Neuron (in vitro differentiated cells): ENCODE measurements at regions not wholly inside any gene's neighbourhood (a gene's known extent, or its start where the extent isn't known, plus 50 kb on each side); places are given as distances from the start of the nearest gene placed in this dataset.
A peak's percentile ranks its signal among the peaks of the same experiment; 100 is the strongest.
"Not testable (repeated sequence)": the region's sequence is repeated elsewhere in the genome, so short reads cannot be mapped to it uniquely, and the experiment has no call there.

Experiments used
- H2AFZ ChIP-seq: one replicate; pipeline ENCODE4 v1.6.1; 2013; ENCODE audit warnings: low read depth, mild to moderate bottlenecking, inconsistent platforms, low read length, moderate library complexity
- H3K27me3 ChIP-seq: one replicate; pipeline ENCODE4 v1.6.1; 2013; ENCODE audit warnings: low read length; ENCODE audit not compliant: insufficient read depth
- H3K36me3 ChIP-seq: one replicate; pipeline ENCODE4 v1.6.1; 2013; ENCODE audit warnings: low read length; ENCODE audit not compliant: insufficient read depth
- H3K4me1 ChIP-seq: one replicate; pipeline ENCODE4 v1.6.1; 2013; ENCODE audit warnings: low read length; ENCODE audit not compliant: insufficient read depth
- H3K4me3 ChIP-seq: 2 replicates; pipeline ENCODE4 v1.5.1; 2013; ENCODE audit warnings: mild to moderate bottlenecking, low read length, moderate library complexity
- H3K9me3 ChIP-seq: one replicate; pipeline ENCODE4 v1.6.1; 2013; ENCODE audit warnings: low read length

- H3K36me3 ChIP-seq: no peaks in the 10 kb centered on the region
- H3K9me3 ChIP-seq: no peaks in the 10 kb centered on the region
- no peaks in the 10 kb centered on the region for H3K4me1 ChIP-seq
- no peak overlapping the region for H3K4me3 ChIP-seq
- no peaks in the 10 kb centered on the region for H3K27me3 ChIP-seq
- no peak overlapping the region for H2AFZ ChIP-seq
These were observed 252.3 kb upstream of the RASGEF1B start for GRCh38 chr4:81723927-81724587.

DNA sequence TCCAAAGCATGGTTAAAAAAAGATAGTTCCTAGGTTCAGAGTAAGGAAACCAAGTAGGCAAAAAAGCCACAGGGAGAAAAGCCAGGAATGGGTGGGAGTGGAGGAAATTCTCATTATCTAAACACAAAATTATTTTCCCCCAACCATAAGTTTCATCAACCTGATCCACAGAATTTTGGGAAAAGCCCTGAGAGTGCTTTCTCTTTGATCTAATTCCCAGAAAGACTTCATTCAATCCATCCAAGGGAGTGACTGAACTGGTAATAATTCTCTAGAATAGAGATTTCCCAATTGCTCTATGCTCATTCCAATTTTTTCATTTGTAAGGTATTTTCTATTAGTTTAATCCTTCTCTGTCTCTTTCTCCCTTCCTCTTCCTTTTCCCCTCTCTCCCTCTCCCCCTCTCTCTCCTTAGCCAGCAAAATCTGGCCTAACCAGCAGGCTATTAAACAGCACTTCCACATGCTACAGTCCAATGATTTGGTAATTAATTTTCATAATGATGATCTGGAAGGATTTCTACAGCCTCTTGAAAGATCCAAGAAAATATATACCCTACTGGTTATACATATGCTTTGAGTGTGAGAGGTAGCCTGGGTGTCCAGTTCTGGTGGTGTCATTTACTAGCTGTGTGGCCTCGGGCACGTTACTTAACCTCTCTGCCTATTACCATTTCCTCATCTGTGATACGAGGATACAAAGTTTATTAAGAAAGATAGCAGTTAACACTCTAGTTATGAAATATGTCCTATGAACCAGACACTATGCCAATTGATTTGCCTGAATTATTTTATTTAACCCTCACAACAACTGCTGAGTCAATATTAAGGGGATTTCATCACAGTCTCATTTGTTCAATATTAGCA is 251.5 kb upstream of the RASGEF1B start:
- H3K4me1 ChIP-seq: no peaks in the 10 kb centered on the region
- no peak overlapping the region for H3K4me3 ChIP-seq
- H3K9me3 ChIP-seq: no peaks in the 10 kb centered on the region
- H2AFZ ChIP-seq: no peak overlapping the region
- no peaks in the 10 kb centered on the region for H3K27me3 ChIP-seq
- no peaks in the 10 kb centered on the region for H3K36me3 ChIP-seq

DNA sequence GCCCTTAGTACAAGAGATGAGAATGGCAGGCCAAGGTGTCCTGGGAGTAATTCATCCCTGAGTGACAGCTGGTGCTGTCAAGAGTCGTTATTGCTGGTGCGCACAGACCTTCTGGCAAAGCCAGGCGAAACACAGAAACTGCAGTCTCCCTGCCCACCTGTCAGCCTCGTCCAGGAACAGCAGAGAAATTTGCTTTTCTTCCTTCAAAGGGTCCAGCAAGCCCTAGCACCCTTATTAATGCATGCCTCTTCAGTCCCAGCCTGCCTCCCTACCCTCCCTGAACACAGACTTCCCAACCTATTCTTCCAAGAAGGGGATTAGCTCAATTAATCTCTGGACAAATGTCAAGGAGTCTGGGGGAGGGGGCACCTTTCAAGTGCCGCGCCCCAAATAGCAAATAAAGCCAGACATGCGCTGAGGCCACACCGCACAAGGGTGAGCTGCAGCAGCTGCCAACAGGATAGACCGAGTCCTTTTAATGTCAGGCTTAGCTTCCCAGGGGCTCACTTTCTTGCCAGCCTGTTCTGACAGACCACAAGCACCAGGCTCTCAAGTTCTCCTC is 250.7 kb upstream of the RASGEF1B start:
- Histone ChIP-seq H3K4me1 (no peaks in the 10 kb centered on the region), H2AFZ (no peak overlapping the region), H3K27me3 (no peaks in the 10 kb centered on the region), H3K36me3 (no peaks in the 10 kb centered on the region), H3K9me3 (no peaks in the 10 kb centered on the region), H3K4me3 (no peak overlapping the region)

GRCh38 chr4:81715757-81716156 is 244.1 kb upstream of the RASGEF1B start:
- Histone ChIP-seq H3K9me3 (no peaks in the 10 kb centered on the region), H3K36me3 (no peaks in the 10 kb centered on the region), H3K27me3 (no peaks in the 10 kb centered on the region), H3K4me3 (no peak overlapping the region), H2AFZ (no peak overlapping the region), H3K4me1 (no peaks in the 10 kb centered on the region)

DNA sequence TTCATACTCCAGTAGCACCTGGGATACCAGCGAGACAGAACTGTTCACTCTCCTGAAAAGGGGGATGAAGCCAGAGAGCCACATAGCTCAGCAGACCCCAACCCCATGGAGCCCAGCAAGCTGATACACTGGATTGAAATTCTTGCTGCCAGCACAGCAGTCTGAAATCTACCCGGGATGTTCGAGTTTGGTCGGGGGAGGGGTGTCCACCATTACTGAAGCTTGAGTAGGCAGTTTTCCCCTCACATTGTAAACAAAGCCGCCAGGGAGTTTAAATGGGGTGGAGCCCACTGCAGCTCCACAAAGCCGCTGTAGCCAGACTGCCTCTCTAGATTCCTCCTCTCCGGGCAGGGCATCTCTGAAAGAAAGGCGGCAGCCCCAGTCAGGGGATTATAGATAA is 243.7 kb upstream of the RASGEF1B start:
- H3K9me3 ChIP-seq, H3K27me3 ChIP-seq, H3K4me1 ChIP-seq, H2AFZ ChIP-seq, H3K36me3 ChIP-seq, H3K4me3 ChIP-seq: not testable (repeated sequence)

- Histone ChIP-seq H3K4me1 (no peaks in the 10 kb centered on the region), H3K36me3 (no peaks in the 10 kb centered on the region), H2AFZ (no peak overlapping the region), H3K27me3 (no peaks in the 10 kb centered on the region), H3K9me3 (no peaks in the 10 kb centered on the region), H3K4me3 (no peak overlapping the region)
These were observed 242.6 kb upstream of the RASGEF1B start for GRCh38 chr4:81714291-81714690.

DNA sequence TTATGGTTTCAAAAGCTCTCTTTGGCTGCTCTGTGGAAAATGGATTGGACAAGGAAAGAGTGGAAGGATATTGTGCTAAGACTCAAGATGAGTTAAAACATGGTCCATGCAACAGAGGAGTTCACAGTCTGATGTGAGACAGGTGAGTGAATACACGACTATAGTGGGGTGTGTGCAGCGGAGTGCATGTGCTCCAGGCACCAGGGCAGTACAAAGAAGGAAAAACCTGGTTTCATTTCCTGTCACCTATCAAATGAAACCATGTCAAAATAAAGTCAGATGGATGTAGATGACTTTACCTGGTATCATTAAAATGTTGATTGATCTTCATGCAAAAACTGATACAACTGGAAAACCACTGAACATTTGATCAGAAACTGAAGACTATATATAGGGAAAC is 241.0 kb upstream of the RASGEF1B start:
- Histone ChIP-seq H3K4me3 (no peak overlapping the region), H3K27me3 (no peaks in the 10 kb centered on the region), H3K4me1 (no peaks in the 10 kb centered on the region)

GRCh38 chr4:81704461-81704860 is 232.8 kb upstream of the RASGEF1B start:
- H2AFZ ChIP-seq: no peak overlapping the region
- H3K4me3 ChIP-seq: no peak overlapping the region
- no peaks in the 10 kb centered on the region for H3K27me3 ChIP-seq
- H3K36me3 ChIP-seq: no peaks in the 10 kb centered on the region
- H3K9me3 ChIP-seq: no peaks in the 10 kb centered on the region
- H3K4me1 ChIP-seq: no peaks in the 10 kb centered on the region

More for the DNA sequence above, 241.0 kb upstream of the RASGEF1B start:
- no peaks in the 10 kb centered on the region for H3K9me3 ChIP-seq
- H2AFZ ChIP-seq: no peak overlapping the region
- no peaks in the 10 kb centered on the region for H3K36me3 ChIP-seq

GRCh38 chr4:81700189-81700588 is 228.5 kb upstream of the RASGEF1B start:
- H3K36me3 ChIP-seq: no peaks in the 10 kb centered on the region

DNA sequence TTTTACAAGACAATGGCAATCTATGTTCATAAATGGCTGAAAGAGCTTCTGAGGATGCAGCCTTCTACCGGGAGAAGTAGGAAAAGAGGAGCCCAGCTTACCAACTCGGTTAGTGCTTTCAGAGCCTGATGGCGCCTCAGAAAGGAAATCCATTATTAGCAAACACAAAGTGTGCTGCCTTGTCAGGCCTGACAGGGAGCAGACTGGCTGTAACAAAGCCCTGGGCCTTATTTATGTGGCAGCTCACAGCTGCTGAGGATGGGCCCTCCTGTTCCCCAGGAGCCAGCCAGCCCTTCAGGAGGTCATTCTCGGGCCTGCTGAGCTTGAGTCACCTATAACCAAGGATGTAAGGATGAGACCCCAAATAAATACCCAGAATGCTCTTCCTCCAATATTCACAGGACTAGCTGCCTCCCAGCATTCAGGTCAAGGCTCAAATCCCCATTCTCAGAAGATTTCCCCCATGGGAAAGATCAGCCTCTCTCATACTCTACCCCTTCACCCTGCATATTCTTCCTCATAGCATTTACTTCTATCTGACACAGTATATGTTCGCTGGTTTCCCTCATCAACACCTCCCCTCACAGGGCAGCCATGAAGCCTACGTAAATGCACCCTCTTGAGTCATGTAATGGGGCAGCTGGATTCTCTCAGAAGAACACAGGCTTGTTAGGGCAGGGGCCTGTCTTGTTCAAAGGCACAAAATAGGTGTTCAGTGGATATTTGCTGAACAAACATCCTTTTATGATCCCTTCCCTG is 227.0 kb upstream of the RASGEF1B start:
- Histone ChIP-seq H3K9me3 (no peaks in the 10 kb centered on the region), H3K4me3 (no peak overlapping the region), H3K36me3 (no peaks in the 10 kb centered on the region), H3K4me1 (peaks cover 2% of the 10 kb centered on the region), H3K27me3 (no peaks in the 10 kb centered on the region), H2AFZ (peak overlapping the region; percentile 5)

More at GRCh38 chr4:81700189-81700588, 228.5 kb upstream of the RASGEF1B start:
- Histone ChIP-seq H3K27me3 (no peaks in the 10 kb centered on the region), H3K4me1 (peaks cover 2% of the 10 kb centered on the region), H2AFZ (no peak overlapping the region), H3K4me3 (no peak overlapping the region), H3K9me3 (no peaks in the 10 kb centered on the region)

DNA sequence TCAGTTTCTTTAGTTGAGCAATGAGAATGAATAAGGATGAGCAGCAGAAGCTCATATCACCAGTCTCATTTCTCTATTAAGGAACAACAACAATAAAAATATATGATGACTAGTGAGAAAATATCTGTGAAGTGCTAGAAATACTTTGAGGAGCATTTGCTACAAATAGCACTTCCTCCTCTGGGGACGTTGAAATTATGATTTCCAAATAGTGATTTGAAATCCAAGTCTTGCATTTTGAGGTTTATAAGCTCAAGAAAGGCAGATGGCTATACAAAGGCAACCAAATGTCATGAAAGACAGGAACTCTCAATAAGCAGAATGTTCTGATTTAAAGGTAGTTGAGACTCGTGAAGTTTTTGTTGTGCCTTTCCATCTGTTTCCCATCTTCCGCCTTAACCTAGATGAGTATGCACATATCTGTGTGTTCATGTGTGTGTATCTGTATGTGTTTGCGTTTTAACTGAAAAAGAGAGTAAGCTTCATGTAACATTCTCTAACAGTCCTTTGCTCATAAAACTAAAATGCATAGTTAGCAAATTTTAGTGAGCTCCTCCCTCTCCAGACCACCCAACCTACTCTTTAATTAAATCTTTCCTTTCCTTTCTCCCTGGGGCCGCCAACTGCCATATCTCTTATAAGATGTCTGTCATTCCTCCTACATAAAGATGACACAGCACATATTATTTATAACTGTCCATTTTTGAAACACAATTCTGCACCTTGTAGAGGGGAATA is 222.6 kb upstream of the RASGEF1B start:
- Histone ChIP-seq H3K27me3 (no peaks in the 10 kb centered on the region), H3K36me3 (no peaks in the 10 kb centered on the region), H3K4me3 (no peak overlapping the region), H3K9me3 (no peaks in the 10 kb centered on the region), H2AFZ (no peak overlapping the region), H3K4me1 (peaks cover 2% of the 10 kb centered on the region)

GRCh38 chr4:81690871-81691270 is 219.2 kb upstream of the RASGEF1B start:
- Histone ChIP-seq H3K27me3 (no peaks in the 10 kb centered on the region), H3K4me3 (no peak overlapping the region), H2AFZ (no peak overlapping the region), H3K4me1 (no peaks in the 10 kb centered on the region), H3K9me3 (no peaks in the 10 kb centered on the region), H3K36me3 (no peaks in the 10 kb centered on the region)
